Nephron progenitor cell (in vitro differentiated cells): ENCODE measurements at regions not wholly inside any gene's neighbourhood (a gene's known extent, or its start where the extent isn't known, plus 50 kb on each side); places are given as distances from the start of the nearest gene placed in this dataset.

Source experiments
- DNase-seq: peaks from one replicate; pipeline ENCODE4 v3.0.0; 2021
- H3K27ac Mint-ChIP-seq: 2 replicates; pipeline ENCODE4 v1.8.0; 2021; ENCODE audit warnings: mild to moderate bottlenecking, moderate library complexity, mixed read lengths
- H3K27me3 Mint-ChIP-seq: 2 replicates; pipeline ENCODE4 v1.8.0; 2021; ENCODE audit warnings: mild to moderate bottlenecking, low read depth, mixed read lengths; ENCODE audit not compliant: poor library complexity
- H3K36me3 Mint-ChIP-seq: 2 replicates; pipeline ENCODE4 v1.8.0; 2021; ENCODE audit warnings: low read depth, mixed read lengths
- H3K4me1 Mint-ChIP-seq: 2 replicates; pipeline ENCODE4 v1.8.0; 2021; ENCODE audit warnings: mixed read lengths
- H3K4me3 Mint-ChIP-seq: 2 replicates; pipeline ENCODE4 v1.8.0; 2021; ENCODE audit warnings: mild to moderate bottlenecking, moderate library complexity, mixed read lengths
- H3K9me3 Mint-ChIP-seq: 2 replicates; pipeline ENCODE4 v1.8.0; 2021; ENCODE audit warnings: mild to moderate bottlenecking, moderate library complexity, mixed read lengths
- TF ChIP-seq, protein P1 (sequence below): fragments of 200-600 bp; sonication (generic); IDR thresholded peaks from 2 replicates; pipeline ENCODE4 v1.5.0; 2021; ENCODE audit warnings: antibody characterized with exemption

DNA sequence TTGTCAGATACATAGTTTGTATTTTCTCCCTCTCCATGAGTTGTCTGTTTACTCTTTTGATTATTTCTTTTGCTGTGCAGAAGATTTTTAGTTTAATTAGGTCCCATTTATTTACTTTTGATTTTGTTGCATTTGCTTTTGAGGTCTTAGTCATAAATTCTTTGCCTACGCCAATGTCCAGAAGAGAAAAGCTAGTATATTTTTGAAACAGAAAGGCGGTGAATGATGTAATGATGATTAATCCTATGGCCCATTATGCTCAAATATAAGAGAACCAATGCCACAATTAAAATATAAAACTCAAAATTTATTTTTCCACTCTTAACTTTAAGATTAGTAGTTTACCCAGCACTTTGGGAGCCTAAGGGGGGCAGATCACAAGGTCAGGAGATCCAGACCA, 59.8 kb upstream of the SMIM36 start:
- DNase-seq, result no peak
- no peak overlapping the region for H3K27ac Mint-ChIP-seq

DNA sequence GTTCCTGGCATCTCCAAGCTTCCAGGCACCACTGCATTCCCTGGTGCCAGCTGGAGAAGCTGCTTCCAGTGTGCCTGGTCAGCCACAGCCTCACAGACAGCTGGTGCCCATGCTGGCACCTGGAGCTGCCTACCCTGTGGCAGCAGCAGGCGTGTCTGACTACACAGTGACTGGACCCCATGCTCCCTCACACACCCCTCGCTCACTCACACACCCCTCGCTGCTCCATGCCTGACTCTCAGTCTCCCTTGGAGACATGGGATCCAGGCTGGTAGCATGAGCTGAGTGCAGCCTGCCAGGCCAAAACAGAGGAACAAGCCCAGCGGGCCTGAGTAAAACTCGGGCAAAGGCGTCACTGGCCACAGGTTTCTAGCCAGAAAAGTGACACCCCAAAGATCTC, 59.1 kb upstream of the SMIM36 start:
- DNase-seq, result no peak
- H3K27ac Mint-ChIP-seq, result no peak overlapping the region
- TF ChIP-seq, protein P1, sequence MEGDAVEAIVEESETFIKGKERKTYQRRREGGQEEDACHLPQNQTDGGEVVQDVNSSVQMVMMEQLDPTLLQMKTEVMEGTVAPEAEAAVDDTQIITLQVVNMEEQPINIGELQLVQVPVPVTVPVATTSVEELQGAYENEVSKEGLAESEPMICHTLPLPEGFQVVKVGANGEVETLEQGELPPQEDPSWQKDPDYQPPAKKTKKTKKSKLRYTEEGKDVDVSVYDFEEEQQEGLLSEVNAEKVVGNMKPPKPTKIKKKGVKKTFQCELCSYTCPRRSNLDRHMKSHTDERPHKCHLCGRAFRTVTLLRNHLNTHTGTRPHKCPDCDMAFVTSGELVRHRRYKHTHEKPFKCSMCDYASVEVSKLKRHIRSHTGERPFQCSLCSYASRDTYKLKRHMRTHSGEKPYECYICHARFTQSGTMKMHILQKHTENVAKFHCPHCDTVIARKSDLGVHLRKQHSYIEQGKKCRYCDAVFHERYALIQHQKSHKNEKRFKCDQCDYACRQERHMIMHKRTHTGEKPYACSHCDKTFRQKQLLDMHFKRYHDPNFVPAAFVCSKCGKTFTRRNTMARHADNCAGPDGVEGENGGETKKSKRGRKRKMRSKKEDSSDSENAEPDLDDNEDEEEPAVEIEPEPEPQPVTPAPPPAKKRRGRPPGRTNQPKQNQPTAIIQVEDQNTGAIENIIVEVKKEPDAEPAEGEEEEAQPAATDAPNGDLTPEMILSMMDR, result no peak
- H3K27me3 Mint-ChIP-seq, result peaks cover 11% of the 10 kb centered on the region
- no peaks in the 10 kb centered on the region for H3K9me3 Mint-ChIP-seq
- H3K4me3 Mint-ChIP-seq, result no peak overlapping the region
- H3K36me3 Mint-ChIP-seq, result no peaks in the 10 kb centered on the region
- H3K4me1 Mint-ChIP-seq, result peaks cover 26% of the 10 kb centered on the region

More for the DNA sequence above, 59.8 kb upstream of the SMIM36 start:
- Mint-ChIP-seq H3K4me1 (peaks cover 26% of the 10 kb centered on the region), H3K27me3 (peaks cover 11% of the 10 kb centered on the region), H3K36me3 (no peaks in the 10 kb centered on the region), H3K9me3 (no peaks in the 10 kb centered on the region), H3K4me3 (no peak overlapping the region)
- TF ChIP-seq, protein P1, result no peak

DNA sequence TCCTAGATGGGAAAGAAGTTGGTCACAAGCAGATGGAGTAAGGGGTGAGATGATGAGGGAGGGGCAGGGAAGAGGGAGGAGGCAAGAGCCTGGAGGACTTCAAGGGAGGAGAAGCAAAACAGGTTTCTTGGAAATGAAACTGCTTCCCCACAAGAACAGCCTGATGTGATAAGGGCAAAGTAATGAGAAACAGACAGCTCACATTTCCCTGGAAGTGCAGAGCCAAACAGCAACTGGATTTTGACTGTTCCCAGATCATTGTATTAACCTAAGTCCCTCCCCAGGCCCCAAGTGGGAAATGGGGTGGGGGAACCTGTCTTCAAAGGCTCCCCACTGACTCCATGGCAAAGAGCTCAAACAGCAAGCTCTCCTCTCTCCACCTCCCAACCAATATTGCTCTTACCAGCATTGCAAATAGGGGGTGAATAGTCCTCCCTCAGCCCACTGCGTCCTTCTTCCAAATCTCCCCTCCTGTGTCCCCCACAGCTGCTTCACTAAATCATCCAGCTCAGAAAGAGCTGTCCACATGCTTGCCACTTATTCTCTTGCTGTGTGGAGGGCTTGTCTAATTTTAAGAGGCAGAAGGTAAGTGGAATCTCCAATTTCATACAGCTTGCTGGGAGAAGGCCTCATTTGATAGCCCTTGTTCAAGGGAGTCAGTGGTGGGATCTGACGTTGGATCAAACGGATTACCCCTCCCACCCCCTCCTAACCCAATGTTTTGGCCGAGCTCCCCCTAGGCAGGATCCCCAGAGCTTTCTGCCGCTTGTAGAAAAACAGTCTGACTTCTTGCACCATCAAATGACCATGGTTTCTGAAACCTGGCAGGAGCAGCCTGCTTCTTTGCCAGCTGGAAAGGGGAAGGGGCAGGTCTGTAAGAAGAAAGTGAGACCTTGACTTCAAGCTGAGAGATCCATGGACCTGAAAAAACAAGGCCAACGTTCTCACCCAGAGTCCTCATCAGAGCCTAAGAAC, 56.3 kb upstream of the SMIM36 start:
- Mint-ChIP-seq H3K36me3 (no peaks in the 10 kb centered on the region), H3K4me3 (no peak overlapping the region), H3K27ac (peak overlapping the region; percentile 49), H3K9me3 (no peaks in the 10 kb centered on the region), H3K27me3 (peaks cover 7% of the 10 kb centered on the region), H3K4me1 (peaks cover 26% of the 10 kb centered on the region)
- TF ChIP-seq, protein P1, result no peak
- DNase-seq, result no peak

DNA sequence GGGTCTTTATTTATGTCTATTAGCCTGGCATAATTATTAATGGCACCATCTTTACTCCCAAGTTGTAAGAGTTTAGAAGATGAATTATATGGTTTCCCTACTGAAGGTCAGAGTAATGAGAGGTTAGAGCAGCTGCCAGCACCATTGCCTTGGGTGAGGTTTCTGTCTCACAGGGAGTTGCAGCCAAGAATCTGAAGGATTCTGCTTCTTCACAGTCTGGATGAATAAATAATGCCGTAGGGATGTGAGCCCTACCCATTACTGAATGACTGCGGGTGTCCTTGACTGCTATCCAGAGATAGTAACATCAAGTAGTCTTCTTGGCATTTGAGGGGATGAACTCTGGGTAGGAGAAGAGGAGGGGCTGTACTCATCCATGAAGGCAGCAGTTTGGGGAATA, 52.8 kb upstream of the SMIM36 start:
- peaks cover 5% of the 10 kb centered on the region for H3K27me3 Mint-ChIP-seq
- DNase-seq, result no peak
- no peak overlapping the region for H3K4me3 Mint-ChIP-seq
- no peaks in the 10 kb centered on the region for H3K36me3 Mint-ChIP-seq
- H3K9me3 Mint-ChIP-seq, result no peaks in the 10 kb centered on the region
- TF ChIP-seq, protein P1, result no peak
- peaks cover 26% of the 10 kb centered on the region for H3K4me1 Mint-ChIP-seq
- H3K27ac Mint-ChIP-seq, result no peak overlapping the region

DNA sequence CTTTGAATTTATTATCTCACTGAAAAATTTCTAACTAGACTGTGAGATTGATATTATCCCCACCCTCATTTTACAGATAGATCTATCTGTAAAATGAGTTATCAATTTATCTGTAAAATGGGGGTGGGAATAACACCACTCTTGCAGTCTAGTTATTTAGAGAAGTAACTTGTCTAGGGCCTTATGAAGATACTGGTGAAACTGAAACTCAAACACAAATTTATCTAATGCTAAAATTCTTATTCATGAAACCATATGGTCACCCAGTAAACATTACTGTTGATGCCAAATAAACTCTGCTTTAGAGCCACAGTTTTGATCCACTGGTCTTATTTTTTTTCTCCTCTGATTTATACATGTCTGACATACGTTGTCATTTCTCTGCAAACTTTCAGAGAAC, 52.1 kb upstream of the SMIM36 start:
- H3K27ac Mint-ChIP-seq, result no peak overlapping the region
- peaks cover 6% of the 10 kb centered on the region for H3K9me3 Mint-ChIP-seq
- DNase-seq, result no peak
- peaks cover 21% of the 10 kb centered on the region for H3K4me1 Mint-ChIP-seq
- no peak overlapping the region for H3K4me3 Mint-ChIP-seq
- H3K27me3 Mint-ChIP-seq, result peaks cover 4% of the 10 kb centered on the region
- TF ChIP-seq, protein P1, result no peak
- no peaks in the 10 kb centered on the region for H3K36me3 Mint-ChIP-seq
